ENCODE measurements at regions not wholly inside any gene's neighbourhood (a gene's known extent, or its start where the extent isn't known, plus 50 kb on each side); places are given as distances from the start of the nearest gene placed in this dataset.

DNA sequence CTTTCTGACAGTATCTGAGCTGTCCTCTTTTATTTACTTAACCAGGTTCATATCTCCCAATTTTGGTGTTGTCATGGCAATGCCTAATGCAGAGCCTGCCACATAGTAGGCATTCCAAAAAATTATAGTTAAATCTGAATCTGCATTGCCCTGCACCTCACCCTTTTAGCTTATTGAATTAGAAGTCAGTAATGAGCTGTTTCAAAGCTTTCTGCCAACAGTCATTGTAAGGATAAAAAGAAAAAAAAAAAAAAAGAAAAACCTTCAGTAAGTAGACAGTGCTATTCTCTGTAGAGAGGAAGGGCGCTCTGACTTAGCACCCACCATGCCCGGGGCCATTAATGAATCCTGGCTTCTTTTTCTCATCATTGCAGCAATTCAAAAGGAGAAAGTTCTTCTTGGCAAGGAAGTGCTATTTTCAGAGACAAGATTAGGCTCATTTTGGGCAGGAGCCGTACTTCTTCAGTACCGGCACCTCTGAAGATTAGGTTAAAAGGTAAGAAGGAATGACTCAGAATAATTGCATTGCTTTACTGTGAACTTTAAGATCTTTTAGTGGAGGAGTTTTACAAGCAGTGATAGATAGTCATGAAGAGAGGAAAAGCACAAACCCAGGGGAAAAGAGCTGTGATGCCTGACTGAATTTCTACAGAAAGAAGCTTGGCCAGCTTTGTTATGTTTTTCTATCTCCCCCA, 2041.2 kb upstream of the PIK3C3 start:
- Histone ChIP-seq H3K9me3 (replicated peaks) (peaks cover 3% of the 10 kb centered on the region), H3K27me3 (replicated peaks) (no peaks in the 10 kb centered on the region), H3K36me3 (no peaks in the 10 kb centered on the region), H3K4me1 (replicated peaks) (no peaks in the 10 kb centered on the region), H3K4me3 (no peak overlapping the region), H3K27ac (no peak overlapping the region)
- no peak for DNase-seq (ENCODE audit: low read depth in 1 of 2, low spot score in 2 of 2)

DNA sequence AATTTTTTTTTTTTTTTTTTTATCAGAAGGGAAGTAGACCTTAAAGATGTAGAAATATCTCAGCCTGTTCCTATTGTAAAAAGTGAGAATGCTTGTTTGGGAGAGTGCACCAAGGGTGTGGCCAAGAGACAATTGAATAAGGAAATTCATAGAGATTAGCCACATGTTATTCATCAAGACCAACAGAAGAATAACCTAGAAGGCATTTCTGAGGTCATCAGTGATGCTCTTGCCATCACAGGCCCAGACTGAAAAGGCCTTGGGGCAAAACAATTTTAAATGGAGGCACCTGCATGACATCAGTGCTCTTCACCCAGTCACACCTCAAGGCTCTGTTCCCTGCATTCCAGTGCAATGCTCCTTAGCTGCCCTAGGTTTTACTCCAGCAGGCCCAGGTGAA, 2043.3 kb upstream of the PIK3C3 start:
- H3K4me3 ChIP-seq: no peak overlapping the region
- no peaks in the 10 kb centered on the region for H3K27me3 ChIP-seq (replicated peaks)
- H3K4me1 ChIP-seq (replicated peaks): no peaks in the 10 kb centered on the region
- H3K9me3 ChIP-seq (replicated peaks): peaks cover 3% of the 10 kb centered on the region
- no peak overlapping the region for H3K27ac ChIP-seq
- H3K36me3 ChIP-seq: no peaks in the 10 kb centered on the region
- no peak for DNase-seq (ENCODE audit: low read depth in 1 of 2, low spot score in 2 of 2)

DNA sequence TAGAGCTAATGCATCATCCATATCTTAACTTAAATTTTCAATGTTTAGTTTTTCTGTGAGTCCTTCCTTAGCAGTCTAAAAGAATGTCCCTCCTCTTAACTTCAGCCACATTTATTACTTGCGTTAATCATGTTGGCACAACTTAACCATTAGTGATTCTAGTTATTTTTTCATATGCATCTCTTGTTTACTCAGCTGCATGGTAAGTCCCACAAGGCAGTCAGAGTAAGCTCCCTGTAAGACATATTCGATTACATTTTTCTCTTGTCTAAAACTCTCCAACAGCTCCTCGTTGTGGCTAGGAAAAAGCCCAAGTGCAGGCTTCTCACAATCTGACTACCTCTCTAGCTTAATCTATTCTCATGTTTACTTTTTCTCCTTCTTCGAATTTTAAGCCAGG, 2045.3 kb upstream of the PIK3C3 start:
- H3K27me3 ChIP-seq (replicated peaks): no peaks in the 10 kb centered on the region
- no peaks in the 10 kb centered on the region for H3K36me3 ChIP-seq
- no peak overlapping the region for H3K27ac ChIP-seq
- no peak for DNase-seq (ENCODE audit: low read depth in 1 of 2, low spot score in 2 of 2)
- no peak overlapping the region for H3K4me3 ChIP-seq
- no peaks in the 10 kb centered on the region for H3K4me1 ChIP-seq (replicated peaks)
- peaks cover 4% of the 10 kb centered on the region for H3K9me3 ChIP-seq (replicated peaks)

GRCh38 chr18:39886136-39886535, 2068.9 kb upstream of the PIK3C3 start:
- H3K4me1 ChIP-seq (replicated peaks): no peaks in the 10 kb centered on the region
- no peak overlapping the region for H3K27ac ChIP-seq
- H3K9me3 ChIP-seq (replicated peaks): peaks cover 10% of the 10 kb centered on the region; the same call in 1 of the 2 replicates
- H3K36me3 ChIP-seq: no peaks in the 10 kb centered on the region
- no peaks in the 10 kb centered on the region for H3K27me3 ChIP-seq (replicated peaks)
- DNase-seq (ENCODE audit: low read depth in 1 of 2, low spot score in 2 of 2): no peak
- no peak overlapping the region for H3K4me3 ChIP-seq

DNA sequence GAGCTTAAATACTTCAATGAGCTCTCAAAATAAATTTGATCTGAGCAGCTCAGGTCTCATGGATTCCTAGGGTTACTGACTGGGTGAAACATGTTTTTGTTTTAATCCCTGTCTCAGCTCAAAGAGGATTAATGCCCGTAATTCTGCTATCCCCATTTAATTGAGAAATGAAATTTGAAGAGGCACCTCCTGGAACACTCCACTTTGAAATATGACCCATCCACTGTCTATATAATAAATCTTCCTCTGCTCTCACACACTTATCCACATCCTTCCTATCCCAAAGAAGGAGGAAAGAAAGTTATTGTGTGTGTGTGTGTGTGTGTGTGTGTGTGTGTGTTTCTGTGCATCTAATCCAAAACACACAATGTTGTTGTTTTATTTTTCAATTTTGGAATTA, 2082.4 kb upstream of the PIK3C3 start:
- H3K9me3 ChIP-seq (replicated peaks): 0 out of 2 replicates have a peak, but pooled peaks cover 12% of the 10 kb centered on the region
- no peaks in the 10 kb centered on the region for H3K36me3 ChIP-seq
- no peaks in the 10 kb centered on the region for H3K4me1 ChIP-seq (replicated peaks)
- H3K27me3 ChIP-seq (replicated peaks): no peaks in the 10 kb centered on the region
- no peak overlapping the region for H3K27ac ChIP-seq
- no peak for DNase-seq (ENCODE audit: low read depth in 1 of 2, low spot score in 2 of 2)
- H3K4me3 ChIP-seq: no peak overlapping the region

- Histone ChIP-seq H3K4me3 (no peak overlapping the region), H3K4me1 (replicated peaks) (no peaks in the 10 kb centered on the region), H3K36me3 (no peaks in the 10 kb centered on the region), H3K27ac (no peak overlapping the region), H3K9me3 (replicated peaks) (peaks cover 14% of the 10 kb centered on the region; the same call in 1 of the 2 replicates), H3K27me3 (replicated peaks) (no peaks in the 10 kb centered on the region)
- no peak for DNase-seq (ENCODE audit: low read depth in 1 of 2, low spot score in 2 of 2)
Measured at GRCh38 chr18:39871961-39872360, 2083.1 kb upstream of the PIK3C3 start.

DNA sequence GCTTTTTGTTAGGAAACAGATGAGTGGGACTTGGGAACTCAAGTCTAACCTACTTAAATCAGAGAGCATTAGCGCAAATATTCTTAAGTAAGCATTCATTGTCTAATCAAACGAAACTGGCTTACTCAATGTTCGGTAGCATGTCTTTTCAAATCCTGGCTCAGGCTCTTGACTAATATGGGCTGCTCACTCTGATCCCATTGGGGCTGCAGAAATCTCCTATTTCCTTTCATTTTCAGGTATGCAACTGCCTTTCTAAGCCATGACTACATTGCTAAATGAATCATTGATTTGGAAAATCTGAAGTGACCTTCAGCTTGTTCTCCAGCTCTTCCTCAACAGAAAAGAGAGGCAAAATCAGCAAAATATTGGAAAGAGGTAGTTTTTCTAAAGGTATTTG, 2084.4 kb upstream of the PIK3C3 start:
- H3K27ac ChIP-seq: no peak overlapping the region
- H3K4me1 ChIP-seq (replicated peaks): no peaks in the 10 kb centered on the region
- no peak overlapping the region for H3K4me3 ChIP-seq
- H3K36me3 ChIP-seq: no peaks in the 10 kb centered on the region
- no peak for DNase-seq (ENCODE audit: low read depth in 1 of 2, low spot score in 2 of 2)
- H3K9me3 ChIP-seq (replicated peaks): peaks cover 20% of the 10 kb centered on the region
- H3K27me3 ChIP-seq (replicated peaks): no peaks in the 10 kb centered on the region

DNA sequence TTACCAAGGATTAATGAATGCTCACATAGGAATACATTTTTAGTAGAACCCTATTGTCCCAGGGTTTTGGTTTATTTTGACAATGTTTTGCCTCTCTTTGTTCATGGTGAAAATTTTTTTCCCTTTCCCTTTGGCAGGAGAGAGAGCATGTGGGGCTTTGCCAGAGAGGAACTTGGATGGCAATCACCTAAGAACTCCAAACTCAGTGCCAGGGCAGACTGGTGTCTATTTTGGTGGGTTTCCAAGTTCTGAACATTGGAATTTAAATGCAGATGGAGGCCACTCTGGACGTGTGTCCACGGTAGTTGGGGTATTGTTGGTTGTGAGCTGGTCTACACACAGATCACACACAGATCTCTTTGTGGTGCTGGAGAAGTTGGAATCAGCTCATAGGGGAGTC, 2091.1 kb upstream of the PIK3C3 start:
- no peak for DNase-seq (ENCODE audit: low read depth in 1 of 2, low spot score in 2 of 2)
- H3K9me3 ChIP-seq (replicated peaks): peaks cover 15% of the 10 kb centered on the region
- H3K36me3 ChIP-seq: no peaks in the 10 kb centered on the region
- H3K27ac ChIP-seq: no peak overlapping the region
- H3K4me3 ChIP-seq: no peak overlapping the region
- H3K27me3 ChIP-seq (replicated peaks): no peaks in the 10 kb centered on the region
- H3K4me1 ChIP-seq (replicated peaks): no peaks in the 10 kb centered on the region

DNA sequence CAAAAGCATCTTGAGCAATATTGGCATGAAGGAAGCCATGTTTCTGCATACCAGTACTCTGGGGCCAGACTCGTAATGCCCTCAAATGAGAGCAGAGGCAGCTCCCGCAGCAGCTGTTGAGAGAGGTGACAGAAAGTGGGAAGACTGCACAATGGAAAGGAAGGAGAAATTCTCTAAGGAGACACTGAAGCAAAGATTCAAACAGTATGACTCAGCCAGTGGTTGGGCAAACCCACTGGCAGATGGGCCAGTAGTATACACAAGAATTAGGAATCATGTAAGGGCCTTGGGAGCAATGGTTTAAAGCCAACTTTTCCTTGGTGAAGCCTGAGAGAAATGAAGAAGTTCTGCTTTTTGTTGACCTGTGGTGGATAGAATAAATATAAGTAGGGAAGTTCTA, 2092.7 kb upstream of the PIK3C3 start:
- DNase-seq (ENCODE audit: low read depth in 1 of 2, low spot score in 2 of 2): no peak
- H3K4me3 ChIP-seq: no peak overlapping the region
- H3K27ac ChIP-seq: no peak overlapping the region
- no peaks in the 10 kb centered on the region for H3K36me3 ChIP-seq
- no peaks in the 10 kb centered on the region for H3K4me1 ChIP-seq (replicated peaks)
- H3K27me3 ChIP-seq (replicated peaks): no peaks in the 10 kb centered on the region
- peaks cover 15% of the 10 kb centered on the region for H3K9me3 ChIP-seq (replicated peaks)

- Histone ChIP-seq H3K4me1 (replicated peaks) (no peaks in the 10 kb centered on the region), H3K36me3 (no peaks in the 10 kb centered on the region), H3K27me3 (replicated peaks) (no peaks in the 10 kb centered on the region), H3K4me3 (no peak overlapping the region), H3K9me3 (replicated peaks) (0 out of 2 replicates have a peak, but pooled peaks cover 4% of the 10 kb centered on the region), H3K27ac (no peak overlapping the region)
- DNase-seq (ENCODE audit: low read depth in 1 of 2, low spot score in 2 of 2): no peak
Measured at GRCh38 chr18:39854291-39854690, 2100.7 kb upstream of the PIK3C3 start.

DNA sequence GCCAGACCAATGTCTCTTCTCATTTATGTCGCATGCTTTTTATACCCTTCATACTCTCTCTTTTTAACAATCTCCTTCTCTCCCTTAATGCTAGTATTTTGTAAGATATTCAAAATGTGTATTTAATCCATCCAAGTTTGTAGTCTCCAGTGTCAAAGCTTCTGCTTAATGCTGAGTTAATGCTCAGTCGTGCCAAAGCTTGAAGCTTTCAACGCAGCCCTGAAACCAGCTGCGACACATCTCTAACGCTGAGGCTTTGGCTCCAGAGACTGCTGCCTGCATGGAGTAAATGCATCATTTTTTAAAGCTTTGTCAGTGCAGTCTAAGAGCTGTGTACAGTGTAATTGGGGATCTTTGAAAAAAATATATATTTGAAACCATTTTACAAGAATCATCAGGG, 2108.8 kb upstream of the PIK3C3 start:
- no peaks in the 10 kb centered on the region for H3K27me3 ChIP-seq (replicated peaks)
- no peaks in the 10 kb centered on the region for H3K36me3 ChIP-seq
- H3K4me3 ChIP-seq: no peak overlapping the region
- DNase-seq (ENCODE audit: low read depth in 1 of 2, low spot score in 2 of 2): no peak
- H3K4me1 ChIP-seq (replicated peaks): no peaks in the 10 kb centered on the region
- no peaks in the 10 kb centered on the region for H3K9me3 ChIP-seq (replicated peaks)
- no peak overlapping the region for H3K27ac ChIP-seq

DNA sequence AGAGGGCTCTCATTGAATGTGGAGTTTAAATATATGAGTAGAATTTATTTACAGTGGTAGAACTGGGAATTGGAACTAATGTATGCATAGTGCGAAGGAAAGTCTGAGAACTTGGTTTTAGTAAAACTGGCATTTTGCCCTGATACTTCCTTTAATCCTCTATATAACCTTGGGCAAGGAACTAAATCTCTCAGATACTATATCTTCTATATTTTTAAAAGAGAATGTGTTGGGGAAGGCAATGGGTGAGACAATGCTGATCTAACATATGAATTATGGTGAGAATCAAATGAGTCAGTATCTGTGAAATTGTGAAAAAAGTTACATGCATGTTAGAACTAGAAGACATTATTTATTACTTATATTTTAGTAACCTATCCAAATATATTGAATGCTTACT, 2109.4 kb upstream of the PIK3C3 start:
- no peaks in the 10 kb centered on the region for H3K9me3 ChIP-seq (replicated peaks)
- H3K4me1 ChIP-seq (replicated peaks): no peaks in the 10 kb centered on the region
- H3K4me3 ChIP-seq: no peak overlapping the region
- no peak for DNase-seq (ENCODE audit: low read depth in 1 of 2, low spot score in 2 of 2)
- H3K36me3 ChIP-seq: no peaks in the 10 kb centered on the region
- no peak overlapping the region for H3K27ac ChIP-seq
- no peaks in the 10 kb centered on the region for H3K27me3 ChIP-seq (replicated peaks)

DNA sequence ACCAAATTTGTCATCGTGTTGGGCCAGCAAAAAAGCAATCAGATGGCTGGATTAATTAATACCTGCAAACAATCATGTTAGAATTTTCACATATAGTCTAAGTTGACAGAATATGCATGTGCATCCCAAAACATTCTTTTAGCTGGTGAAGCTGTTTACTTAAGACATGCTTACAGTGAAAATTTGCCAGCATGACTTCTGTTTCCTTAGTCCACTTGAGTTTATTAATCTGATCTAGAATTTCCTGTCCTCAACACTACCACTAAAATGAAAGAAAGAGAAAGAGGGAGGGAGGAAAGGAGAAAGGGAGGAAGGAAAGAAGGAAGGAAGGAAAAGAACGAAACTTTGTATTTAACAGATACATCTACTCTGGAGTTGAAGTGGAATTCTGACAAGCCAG, 2109.9 kb upstream of the PIK3C3 start:
- H3K4me1 ChIP-seq (replicated peaks): no peaks in the 10 kb centered on the region
- no peaks in the 10 kb centered on the region for H3K9me3 ChIP-seq (replicated peaks)
- H3K4me3 ChIP-seq: no peak overlapping the region
- no peaks in the 10 kb centered on the region for H3K27me3 ChIP-seq (replicated peaks)
- no peak overlapping the region for H3K27ac ChIP-seq
- no peak for DNase-seq (ENCODE audit: low read depth in 1 of 2, low spot score in 2 of 2)
- no peaks in the 10 kb centered on the region for H3K36me3 ChIP-seq

- no peak overlapping the region for H3K27ac ChIP-seq
- H3K4me1 ChIP-seq (replicated peaks): no peaks in the 10 kb centered on the region
- no peak for DNase-seq (ENCODE audit: low read depth in 1 of 2, low spot score in 2 of 2)
- no peaks in the 10 kb centered on the region for H3K27me3 ChIP-seq (replicated peaks)
- no peak overlapping the region for H3K4me3 ChIP-seq
- H3K9me3 ChIP-seq (replicated peaks): no peaks in the 10 kb centered on the region
- no peaks in the 10 kb centered on the region for H3K36me3 ChIP-seq
Measured at GRCh38 chr18:39843546-39843945, 2111.5 kb upstream of the PIK3C3 start.

GRCh38 chr18:39842366-39842914, 2112.6 kb upstream of the PIK3C3 start:
- no peak overlapping the region for H3K27ac ChIP-seq
- H3K27me3 ChIP-seq (replicated peaks): no peaks in the 10 kb centered on the region
- no peak for DNase-seq (ENCODE audit: low read depth in 1 of 2, low spot score in 2 of 2)
- H3K36me3 ChIP-seq: no peaks in the 10 kb centered on the region
- no peaks in the 10 kb centered on the region for H3K9me3 ChIP-seq (replicated peaks)
- H3K4me1 ChIP-seq (replicated peaks): no peaks in the 10 kb centered on the region
- H3K4me3 ChIP-seq: no peak overlapping the region
